Thymus (tissue), 11 donors: ENCODE measurements at regions not wholly inside any gene's neighbourhood (a gene's known extent, or its start where the extent isn't known, plus 50 kb on each side); places are given as distances from the start of the nearest gene placed in this dataset.
A peak's percentile ranks its signal among the peaks of the same experiment; 100 is the strongest.

Source experiments
- DNase-seq, 9 donors: peaks; one replicate each; pipeline ENCODE4 v3.0.0-alpha.2; 2013; ENCODE audit warnings: low spot score in 9 of 9, low read depth in 6 of 9, missing footprints in 1 of 9
- H3K27ac ChIP-seq, 2 donors: one replicate each; pipeline ENCODE4 v1.5.1; 2013; ENCODE audit warnings: control low read depth in 1 of 2, low read depth in 1 of 2, low read length in 1 of 2, mild to moderate bottlenecking in 1 of 2, moderate library complexity in 1 of 2
- H3K27me3 ChIP-seq, 2 donors: one replicate each; pipeline ENCODE4 v1.5.1; 2013; ENCODE audit warnings: low read length in 1 of 2; ENCODE audit not compliant: control insufficient read depth in 2 of 2, insufficient read depth in 1 of 2
- H3K36me3 ChIP-seq, 2 donors: one replicate each; pipeline ENCODE4 v1.5.1; 2013; ENCODE audit warnings: low read length in 1 of 2, mild to moderate bottlenecking in 1 of 2, moderate library complexity in 1 of 2; ENCODE audit not compliant: control insufficient read depth in 2 of 2, insufficient read depth in 2 of 2
- H3K4me1 ChIP-seq, 2 donors: one replicate each; pipeline ENCODE4 v1.5.1; 2013; ENCODE audit warnings: low read length in 2 of 2; ENCODE audit not compliant: control insufficient read depth in 2 of 2, insufficient read depth in 2 of 2
- H3K4me3 ChIP-seq, 2 donors: one replicate each; pipeline ENCODE4 v1.5.1; 2013; ENCODE audit warnings: low read length in 2 of 2, control low read depth in 1 of 2, mild to moderate bottlenecking in 1 of 2
- H3K9me3 ChIP-seq, 2 donors: one replicate each; pipeline ENCODE4 v1.5.1; 2013; ENCODE audit warnings: low read length in 1 of 2, mild to moderate bottlenecking in 1 of 2; ENCODE audit not compliant: control insufficient read depth in 2 of 2, insufficient read depth in 1 of 2
- WGBS: extraction: QIAGEN DNeasy Blood & Tissue Kit; methylation state at CpG from one replicate; pipeline ENCODE4 v1.1.7; 2013; 5-methylcytosine and 5-hydroxymethylcytosine counted together
- donor health status: healthy.

GRCh38 chr3:102206511-102207031 lies 228.2 kb upstream of the ZPLD1 start:
- peaks cover 0 to 2% of the 10 kb centered on the region in 2 donors for H3K4me1 ChIP-seq
- H3K36me3 ChIP-seq, result no peaks in the 10 kb centered on the region
- no peaks in the 10 kb centered on the region for H3K27me3 ChIP-seq
- WGBS, result 86% methylated on average over 4 of the region's 4 CpGs
- no peak overlapping the region for H3K27ac ChIP-seq
- H3K4me3 ChIP-seq, result no peak overlapping the region
- H3K9me3 ChIP-seq, result no peaks in the 10 kb centered on the region
- no peak for DNase-seq

- no peak overlapping the region for H3K27ac ChIP-seq
- no peak for DNase-seq
- H3K4me3 ChIP-seq, result no peak overlapping the region
- H3K4me1 ChIP-seq, result peaks cover 0 to 2% of the 10 kb centered on the region in 2 donors
- no peaks in the 10 kb centered on the region for H3K9me3 ChIP-seq
- 94% methylated on average over 3 of the region's 3 CpGs for WGBS
- no peaks in the 10 kb centered on the region for H3K27me3 ChIP-seq
- no peaks in the 10 kb centered on the region for H3K36me3 ChIP-seq
Observed at GRCh38 chr3:102207151-102207571, 227.7 kb upstream of the ZPLD1 start.

GRCh38 chr3:102215166-102215565 lies 219.6 kb upstream of the ZPLD1 start:
- no peaks in the 10 kb centered on the region for H3K4me1 ChIP-seq
- no peaks in the 10 kb centered on the region for H3K9me3 ChIP-seq
- no peak overlapping the region for H3K27ac ChIP-seq
- WGBS, result 96% methylated on average over 2 of the region's 2 CpGs
- H3K36me3 ChIP-seq, result no peaks in the 10 kb centered on the region
- H3K27me3 ChIP-seq, result no peaks in the 10 kb centered on the region
- DNase-seq, result no peak
- H3K4me3 ChIP-seq, result no peak overlapping the region

- H3K36me3 ChIP-seq, result no peaks in the 10 kb centered on the region
- no peaks in the 10 kb centered on the region for H3K9me3 ChIP-seq
- no peak overlapping the region for H3K4me3 ChIP-seq
- no peak for DNase-seq
- no peaks in the 10 kb centered on the region for H3K27me3 ChIP-seq
- H3K4me1 ChIP-seq, result peaks cover 0 to 6% of the 10 kb centered on the region in 2 donors
- 72% methylated on average over 10 of the region's 10 CpGs for WGBS
- H3K27ac ChIP-seq, result no peak overlapping the region
Observed at GRCh38 chr3:102223132-102223531, 211.7 kb upstream of the ZPLD1 start.

- no peak for DNase-seq
- no peaks in the 10 kb centered on the region for H3K9me3 ChIP-seq
- H3K4me1 ChIP-seq, result peaks cover 0 to 6% of the 10 kb centered on the region in 2 donors
- no peaks in the 10 kb centered on the region for H3K27me3 ChIP-seq
- H3K27ac ChIP-seq, result no peak overlapping the region
- no peaks in the 10 kb centered on the region for H3K36me3 ChIP-seq
- no peak overlapping the region for H3K4me3 ChIP-seq
- 91% methylated on average over 3 of the region's 3 CpGs for WGBS
Observed at GRCh38 chr3:102224171-102224570, 210.6 kb upstream of the ZPLD1 start.

- DNase-seq, result no peak
- H3K4me1 ChIP-seq, result peaks cover 0 to 9% of the 10 kb centered on the region in 2 donors
- H3K27me3 ChIP-seq, result no peaks in the 10 kb centered on the region
- no peak overlapping the region for H3K4me3 ChIP-seq
- H3K36me3 ChIP-seq, result no peaks in the 10 kb centered on the region
- 89% methylated on average over 8 of the region's 8 CpGs for WGBS
- H3K9me3 ChIP-seq, result no peaks in the 10 kb centered on the region
- H3K27ac ChIP-seq, result no peak overlapping the region
Observed at GRCh38 chr3:102225005-102225404, 209.8 kb upstream of the ZPLD1 start.

- no peak overlapping the region for H3K27ac ChIP-seq
- WGBS, result 17% methylated on average over 1 of the region's 1 CpG
- peak in 1 of 9 donors; percentile 45 for DNase-seq
- H3K36me3 ChIP-seq, result no peaks in the 10 kb centered on the region
- H3K9me3 ChIP-seq, result no peaks in the 10 kb centered on the region
- H3K4me3 ChIP-seq, result no peak overlapping the region
- H3K27me3 ChIP-seq, result no peaks in the 10 kb centered on the region
- H3K4me1 ChIP-seq, result peaks cover 0 to 9% of the 10 kb centered on the region in 2 donors
Observed at GRCh38 chr3:102225407-102226132, 209.2 kb upstream of the ZPLD1 start.

GRCh38 chr3:102226463-102226862 lies 208.4 kb upstream of the ZPLD1 start:
- DNase-seq, result no peak
- no peaks in the 10 kb centered on the region for H3K27me3 ChIP-seq
- no peaks in the 10 kb centered on the region for H3K9me3 ChIP-seq
- H3K4me1 ChIP-seq, result peaks cover 0 to 9% of the 10 kb centered on the region in 2 donors
- no peak overlapping the region for H3K27ac ChIP-seq
- H3K4me3 ChIP-seq, result no peak overlapping the region
- H3K36me3 ChIP-seq, result no peaks in the 10 kb centered on the region
- 96% methylated on average over 1 of the region's 1 CpG for WGBS

- Histone ChIP-seq H3K36me3 (no peaks in the 10 kb centered on the region), H3K4me1 (peaks cover 0 to 3% of the 10 kb centered on the region in 2 donors), H3K9me3 (no peaks in the 10 kb centered on the region), H3K4me3 (no peak overlapping the region), H3K27me3 (no peaks in the 10 kb centered on the region), H3K27ac (no peak overlapping the region)
- 31% methylated on average over 7 of the region's 7 CpGs for WGBS
- peak; percentile 45 to 84 (median 72) for DNase-seq
Observed at GRCh38 chr3:102229062-102229655, 205.7 kb upstream of the ZPLD1 start.
